ENCODE measurements at regions not wholly inside any gene's neighbourhood (a gene's known extent, or its start where the extent isn't known, plus 50 kb on each side); places are given as distances from the start of the nearest gene placed in this dataset.

- Mint-ChIP-seq H3K27me3 (ENCODE audit: low read depth) (no peaks in the 10 kb centered on the region), H3K27ac (ENCODE audit: unreplicated experiment) (no peak overlapping the region), H3K9me3 (no peaks in the 10 kb centered on the region), H3K4me1 (peaks cover 14% of the 10 kb centered on the region), H3K36me3 (ENCODE audit: low read depth) (no peaks in the 10 kb centered on the region), H3K4me3 (no peak overlapping the region)
- DNase-seq (ENCODE audit: low read depth, low spot score): no peak
- no peak for TF ChIP-seq CTCF (conservative IDR thresholded peaks at IDR 0.05)
Observed at GRCh38 chr5:58184910-58185309, 275.0 kb downstream of the PLK2 start.

GRCh38 chr5:58183786-58184085 is 276.1 kb downstream of the PLK2 start:
- peaks cover 14% of the 10 kb centered on the region for H3K4me1 Mint-ChIP-seq
- no peak for TF ChIP-seq CTCF (conservative IDR thresholded peaks at IDR 0.05)
- H3K27ac Mint-ChIP-seq (ENCODE audit: unreplicated experiment): no peak overlapping the region
- H3K4me3 Mint-ChIP-seq: no peak overlapping the region
- H3K36me3 Mint-ChIP-seq (ENCODE audit: low read depth): no peaks in the 10 kb centered on the region
- no peak for DNase-seq (ENCODE audit: low read depth, low spot score)
- H3K27me3 Mint-ChIP-seq (ENCODE audit: low read depth): no peaks in the 10 kb centered on the region
- no peaks in the 10 kb centered on the region for H3K9me3 Mint-ChIP-seq

- no peaks in the 10 kb centered on the region for H3K27me3 Mint-ChIP-seq (ENCODE audit: low read depth)
- no peaks in the 10 kb centered on the region for H3K36me3 Mint-ChIP-seq (ENCODE audit: low read depth)
- no peak overlapping the region for H3K27ac Mint-ChIP-seq (ENCODE audit: unreplicated experiment)
- H3K4me1 Mint-ChIP-seq: peaks cover 13% of the 10 kb centered on the region
- H3K9me3 Mint-ChIP-seq: no peaks in the 10 kb centered on the region
- no peak for TF ChIP-seq CTCF (conservative IDR thresholded peaks at IDR 0.05)
- DNase-seq (ENCODE audit: low read depth, low spot score): no peak
- H3K4me3 Mint-ChIP-seq: no peak overlapping the region
Observed at GRCh38 chr5:58183078-58183785, 276.7 kb downstream of the PLK2 start.

GRCh38 chr5:58182287-58182841 is 277.5 kb downstream of the PLK2 start:
- no peak for TF ChIP-seq CTCF (conservative IDR thresholded peaks at IDR 0.05)
- Mint-ChIP-seq H3K4me1 (peaks cover 10% of the 10 kb centered on the region), H3K27me3 (ENCODE audit: low read depth) (no peaks in the 10 kb centered on the region), H3K4me3 (no peak overlapping the region), H3K9me3 (no peaks in the 10 kb centered on the region), H3K27ac (ENCODE audit: unreplicated experiment) (no peak overlapping the region), H3K36me3 (ENCODE audit: low read depth) (no peaks in the 10 kb centered on the region)
- no peak for DNase-seq (ENCODE audit: low read depth, low spot score)

GRCh38 chr5:58181578-58182286 is 278.2 kb downstream of the PLK2 start:
- Mint-ChIP-seq H3K27ac (ENCODE audit: unreplicated experiment) (no peak overlapping the region), H3K4me3 (no peak overlapping the region), H3K9me3 (no peaks in the 10 kb centered on the region), H3K4me1 (peaks cover 10% of the 10 kb centered on the region), H3K27me3 (ENCODE audit: low read depth) (no peaks in the 10 kb centered on the region), H3K36me3 (ENCODE audit: low read depth) (no peaks in the 10 kb centered on the region)
- no peak for DNase-seq (ENCODE audit: low read depth, low spot score)
- TF ChIP-seq CTCF (conservative IDR thresholded peaks at IDR 0.05): no peak
